ENCODE measurements at regions not wholly inside any gene's neighbourhood (a gene's known extent, or its start where the extent isn't known, plus 50 kb on each side); places are given as distances from the start of the nearest gene placed in this dataset.

DNA sequence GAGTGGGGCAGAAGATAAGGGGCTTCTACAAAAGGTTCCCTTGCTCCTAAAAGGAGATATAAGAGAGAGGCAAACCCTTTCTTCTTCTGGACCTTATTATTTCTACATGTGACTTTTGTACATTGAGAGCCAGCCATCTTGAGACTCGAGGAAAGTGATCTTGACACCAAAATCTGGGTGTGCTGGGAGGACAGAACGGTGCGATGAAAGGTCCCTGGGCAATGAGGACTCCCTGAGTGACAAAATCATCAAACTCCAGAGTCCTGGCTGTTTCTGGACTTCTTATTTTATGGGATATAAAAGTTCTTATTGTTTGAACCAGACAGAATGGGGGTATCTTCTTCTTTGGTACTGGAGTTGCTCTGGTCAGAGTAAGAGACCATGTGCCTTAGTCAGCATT is 411.0 kb downstream of the ZNF536 start:
- DNase-seq (ENCODE audit: low read depth in 2 of 2): no peak

DNA sequence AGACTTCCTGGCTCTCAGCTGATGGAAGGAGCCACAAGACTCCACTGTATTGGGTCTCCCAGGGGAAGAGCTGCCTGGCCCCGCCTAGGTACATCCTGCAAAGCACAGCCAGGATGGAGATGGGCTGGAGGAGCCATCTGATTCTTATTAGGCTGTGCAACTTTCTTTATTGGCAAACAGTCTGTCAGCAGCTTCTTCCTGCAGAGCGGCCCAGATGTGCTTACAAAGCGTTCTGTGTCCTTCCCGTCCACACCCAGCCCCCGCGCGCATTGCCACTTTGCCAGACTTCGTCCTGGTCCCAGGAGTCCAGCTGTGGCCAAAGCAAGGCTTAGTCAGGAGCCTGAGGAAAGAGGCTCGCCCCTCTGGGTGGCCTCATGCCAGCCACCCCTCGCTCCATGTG is 409.3 kb downstream of the ZNF536 start:
- Histone ChIP-seq H3K79me2 (ENCODE audit: control insufficient read depth, insufficient read depth, low read length) (no peaks in the 10 kb centered on the region), H2AFZ (ENCODE audit: low read length) (no peak overlapping the region), H3K9ac (ENCODE audit: insufficient read depth, low read length) (no peak overlapping the region), H3K27ac (ENCODE audit: insufficient read depth, low read length) (no peak overlapping the region), H3K4me2 (ENCODE audit: extremely low read depth, insufficient read depth, low read length) (no peak overlapping the region), H3K27me3 (ENCODE audit: control insufficient read depth, insufficient read depth, low read length) (no peaks in the 10 kb centered on the region), H4K20me1 (ENCODE audit: control insufficient read depth, extremely low read depth, insufficient read depth, low read length) (no peaks in the 10 kb centered on the region), H3K4me1 (ENCODE audit: control insufficient read depth, extremely low read depth, insufficient read depth, low read length) (no peaks in the 10 kb centered on the region), H3K36me3 (ENCODE audit: control insufficient read depth, insufficient read depth, low read length) (no peaks in the 10 kb centered on the region), H3K9me3 (ENCODE audit: control insufficient read depth, insufficient read depth, low read depth, low read length) (no peaks in the 10 kb centered on the region), H3K4me3 (replicated peaks in 1 of 4; ENCODE audit: control extremely low read depth in 1 of 4, insufficient read depth in 1 of 4, low read depth in 3 of 4, low read length in 4 of 4) (no peak overlapping the region)
- no peak for DNase-seq (ENCODE audit: low read depth in 2 of 2)
- TF ChIP-seq, protein P1, sequence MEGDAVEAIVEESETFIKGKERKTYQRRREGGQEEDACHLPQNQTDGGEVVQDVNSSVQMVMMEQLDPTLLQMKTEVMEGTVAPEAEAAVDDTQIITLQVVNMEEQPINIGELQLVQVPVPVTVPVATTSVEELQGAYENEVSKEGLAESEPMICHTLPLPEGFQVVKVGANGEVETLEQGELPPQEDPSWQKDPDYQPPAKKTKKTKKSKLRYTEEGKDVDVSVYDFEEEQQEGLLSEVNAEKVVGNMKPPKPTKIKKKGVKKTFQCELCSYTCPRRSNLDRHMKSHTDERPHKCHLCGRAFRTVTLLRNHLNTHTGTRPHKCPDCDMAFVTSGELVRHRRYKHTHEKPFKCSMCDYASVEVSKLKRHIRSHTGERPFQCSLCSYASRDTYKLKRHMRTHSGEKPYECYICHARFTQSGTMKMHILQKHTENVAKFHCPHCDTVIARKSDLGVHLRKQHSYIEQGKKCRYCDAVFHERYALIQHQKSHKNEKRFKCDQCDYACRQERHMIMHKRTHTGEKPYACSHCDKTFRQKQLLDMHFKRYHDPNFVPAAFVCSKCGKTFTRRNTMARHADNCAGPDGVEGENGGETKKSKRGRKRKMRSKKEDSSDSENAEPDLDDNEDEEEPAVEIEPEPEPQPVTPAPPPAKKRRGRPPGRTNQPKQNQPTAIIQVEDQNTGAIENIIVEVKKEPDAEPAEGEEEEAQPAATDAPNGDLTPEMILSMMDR (conservative IDR thresholded peaks at IDR 0.05 in 1 of 2, IDR thresholded peaks at IDR 0.05 in 1 of 2; ENCODE audit: low read depth in 1 of 2, low read length in 2 of 2): no peak
- no peak for TF ChIP-seq EZH2 (IDR thresholded peaks at IDR 0.05; ENCODE audit: low read length, missing control alignments)

More for the DNA sequence above, 411.0 kb downstream of the ZNF536 start:
- no peaks in the 10 kb centered on the region for H4K20me1 ChIP-seq (ENCODE audit: control insufficient read depth, extremely low read depth, insufficient read depth, low read length)
- H3K4me1 ChIP-seq (ENCODE audit: control insufficient read depth, extremely low read depth, insufficient read depth, low read length): no peaks in the 10 kb centered on the region
- H3K36me3 ChIP-seq (ENCODE audit: control insufficient read depth, insufficient read depth, low read length): no peaks in the 10 kb centered on the region
- no peak overlapping the region for H3K4me2 ChIP-seq (ENCODE audit: extremely low read depth, insufficient read depth, low read length)
- no peak overlapping the region for H2AFZ ChIP-seq (ENCODE audit: low read length)
- no peaks in the 10 kb centered on the region for H3K79me2 ChIP-seq (ENCODE audit: control insufficient read depth, insufficient read depth, low read length)
- H3K27me3 ChIP-seq (ENCODE audit: control insufficient read depth, insufficient read depth, low read length): no peaks in the 10 kb centered on the region
- no peak overlapping the region for H3K27ac ChIP-seq (ENCODE audit: insufficient read depth, low read length)
- H3K4me3 ChIP-seq (replicated peaks in 1 of 4; ENCODE audit: control extremely low read depth in 1 of 4, insufficient read depth in 1 of 4, low read depth in 3 of 4, low read length in 4 of 4): no peak overlapping the region
- H3K9ac ChIP-seq (ENCODE audit: insufficient read depth, low read length): no peak overlapping the region
- no peaks in the 10 kb centered on the region for H3K9me3 ChIP-seq (ENCODE audit: control insufficient read depth, insufficient read depth, low read depth, low read length)
- no peak for TF ChIP-seq EZH2 (IDR thresholded peaks at IDR 0.05; ENCODE audit: low read length, missing control alignments)
- TF ChIP-seq, protein P1 (conservative IDR thresholded peaks at IDR 0.05 in 1 of 2, IDR thresholded peaks at IDR 0.05 in 1 of 2; ENCODE audit: low read depth in 1 of 2, low read length in 2 of 2): no peak

DNA sequence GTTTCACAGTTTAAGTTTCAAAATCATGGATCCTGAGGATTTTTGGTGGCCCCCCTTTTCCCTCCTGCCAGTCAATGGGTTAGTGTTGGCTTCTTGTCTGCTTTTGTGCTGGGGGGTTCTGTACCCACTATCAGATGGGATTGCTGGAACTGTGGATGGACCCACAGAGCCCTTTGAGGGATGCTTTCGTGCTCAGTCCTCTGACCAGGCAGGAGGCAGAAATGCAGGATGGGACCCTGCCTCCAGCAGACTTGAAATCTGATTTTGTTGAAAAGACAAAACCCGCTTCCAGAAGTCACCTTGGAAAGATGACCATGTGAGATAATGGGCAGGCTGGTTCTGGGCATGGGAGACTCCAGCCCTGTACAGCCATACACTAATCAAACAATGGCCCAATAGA is 408.9 kb downstream of the ZNF536 start:
- TF ChIP-seq, protein P1 (conservative IDR thresholded peaks at IDR 0.05 in 1 of 2, IDR thresholded peaks at IDR 0.05 in 1 of 2; ENCODE audit: low read depth in 1 of 2, low read length in 2 of 2): no peak
- no peak for TF ChIP-seq EZH2 (IDR thresholded peaks at IDR 0.05; ENCODE audit: low read length, missing control alignments)
- H3K79me2 ChIP-seq (ENCODE audit: control insufficient read depth, insufficient read depth, low read length): no peaks in the 10 kb centered on the region
- H3K9ac ChIP-seq (ENCODE audit: insufficient read depth, low read length): no peak overlapping the region
- no peak overlapping the region for H2AFZ ChIP-seq (ENCODE audit: low read length)
- no peaks in the 10 kb centered on the region for H3K36me3 ChIP-seq (ENCODE audit: control insufficient read depth, insufficient read depth, low read length)
- DNase-seq (ENCODE audit: low read depth in 2 of 2): no peak
- H3K27me3 ChIP-seq (ENCODE audit: control insufficient read depth, insufficient read depth, low read length): no peaks in the 10 kb centered on the region
- no peaks in the 10 kb centered on the region for H4K20me1 ChIP-seq (ENCODE audit: control insufficient read depth, extremely low read depth, insufficient read depth, low read length)
- no peak overlapping the region for H3K27ac ChIP-seq (ENCODE audit: insufficient read depth, low read length)
- H3K9me3 ChIP-seq (ENCODE audit: control insufficient read depth, insufficient read depth, low read depth, low read length): no peaks in the 10 kb centered on the region
- H3K4me3 ChIP-seq (replicated peaks in 1 of 4; ENCODE audit: control extremely low read depth in 1 of 4, insufficient read depth in 1 of 4, low read depth in 3 of 4, low read length in 4 of 4): no peak overlapping the region
- no peaks in the 10 kb centered on the region for H3K4me1 ChIP-seq (ENCODE audit: control insufficient read depth, extremely low read depth, insufficient read depth, low read length)
- H3K4me2 ChIP-seq (ENCODE audit: extremely low read depth, insufficient read depth, low read length): no peak overlapping the region

Data from fibroblast of lung (primary cell).